ENCODE measurements at regions not wholly inside any gene's neighbourhood (a gene's known extent, or its start where the extent isn't known, plus 50 kb on each side); places are given as distances from the start of the nearest gene placed in this dataset.

DNA sequence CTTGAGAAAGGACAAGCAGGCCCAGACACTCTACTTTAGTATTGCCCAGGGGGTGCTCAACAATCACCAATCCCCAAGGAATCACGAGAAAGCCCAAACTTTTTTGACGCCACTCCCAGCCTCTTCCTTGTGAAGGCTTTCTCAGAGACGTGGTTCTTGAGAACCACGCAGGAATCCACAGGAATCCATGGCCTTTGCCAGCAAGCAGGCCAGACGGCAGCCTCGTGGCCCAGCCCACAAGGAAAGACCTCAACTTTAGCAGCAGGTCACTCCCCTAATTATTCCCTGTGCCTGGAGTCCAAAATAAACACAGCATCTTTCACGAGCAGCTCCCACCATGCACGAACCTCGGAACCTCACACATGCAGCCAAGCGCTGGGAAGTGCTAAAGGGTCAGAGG lies 104.2 kb downstream of the WT1 start:
- Histone ChIP-seq H2AFZ (no peak overlapping the region), H3K27me3 (ENCODE audit: insufficient read depth) (peaks cover 40% of the 10 kb centered on the region), H3K4me1 (ENCODE audit: insufficient read depth) (peaks cover 9% of the 10 kb centered on the region; the same call in 1 of the 2 replicates), H3K4me3 (no peak overlapping the region), H3F3A (replicated peaks; ENCODE audit: low read depth) (peaks cover 6% of the 10 kb centered on the region), H3K36me3 (ENCODE audit: insufficient read depth) (no peaks in the 10 kb centered on the region; the same call in 1 of the 2 replicates), H3K9me2 (ENCODE audit: insufficient read depth) (0 out of 2 replicates have a peak, but pooled peaks cover 3% of the 10 kb centered on the region), H4K20me1 (replicated peaks; ENCODE audit: insufficient read depth) (no peaks in the 10 kb centered on the region), H3K27ac (ENCODE audit: low read depth) (no peak overlapping the region), H3K79me2 (replicated peaks; ENCODE audit: insufficient read depth) (no peaks in the 10 kb centered on the region), H3K4me2 (no peak overlapping the region)
- ATAC-seq (no peak), DNase-seq (ENCODE audit: low spot score) (no peak)
- Mint-ChIP-seq H3K27me3 (ENCODE audit: insufficient read depth, low read depth, poor library complexity) (peaks cover 27% of the 10 kb centered on the region), H3K9me3 (peaks cover 19% of the 10 kb centered on the region), H3K36me3 (ENCODE audit: low read depth) (peaks cover 13% of the 10 kb centered on the region), H3K4me1 (peaks cover 14% of the 10 kb centered on the region), H3K27ac (no peak overlapping the region), H3K4me3 (no peak overlapping the region)
- TF ChIP-seq EZH2phosphoT487 (IDR thresholded peaks at IDR 0.05; ENCODE audit: unreplicated experiment) (no peak), NANOG (IDR thresholded peaks at IDR 0.05; ENCODE audit: borderline replicate concordance) (no peak), STAT1 (IDR thresholded peaks at IDR 0.05; ENCODE audit: unreplicated experiment) (no peak), POLR2AphosphoS5 (IDR thresholded peaks at IDR 0.05; ENCODE audit: low read depth) (no peak), ZNF331 (CRISPR knock-in tag; IDR thresholded peaks at IDR 0.05; ENCODE audit: low read depth) (no peak), CREB1 (CRISPR knock-in tag; IDR thresholded peaks at IDR 0.05; ENCODE audit: low read depth) (no peak), CTCF (conservative IDR thresholded peaks at IDR 0.05; ENCODE audit: low read depth in 2 of 2) (no peak), EZH2 (IDR thresholded peaks at IDR 0.05; ENCODE audit: low read depth, unreplicated experiment) (no peak), ETS1 (IDR thresholded peaks at IDR 0.05) (no peak), JUNB (IDR thresholded peaks at IDR 0.05; ENCODE audit: unreplicated experiment) (no peak), ZNF114 (CRISPR knock-in tag; IDR thresholded peaks at IDR 0.05) (no peak)
- TF ChIP-seq, protein P1, sequence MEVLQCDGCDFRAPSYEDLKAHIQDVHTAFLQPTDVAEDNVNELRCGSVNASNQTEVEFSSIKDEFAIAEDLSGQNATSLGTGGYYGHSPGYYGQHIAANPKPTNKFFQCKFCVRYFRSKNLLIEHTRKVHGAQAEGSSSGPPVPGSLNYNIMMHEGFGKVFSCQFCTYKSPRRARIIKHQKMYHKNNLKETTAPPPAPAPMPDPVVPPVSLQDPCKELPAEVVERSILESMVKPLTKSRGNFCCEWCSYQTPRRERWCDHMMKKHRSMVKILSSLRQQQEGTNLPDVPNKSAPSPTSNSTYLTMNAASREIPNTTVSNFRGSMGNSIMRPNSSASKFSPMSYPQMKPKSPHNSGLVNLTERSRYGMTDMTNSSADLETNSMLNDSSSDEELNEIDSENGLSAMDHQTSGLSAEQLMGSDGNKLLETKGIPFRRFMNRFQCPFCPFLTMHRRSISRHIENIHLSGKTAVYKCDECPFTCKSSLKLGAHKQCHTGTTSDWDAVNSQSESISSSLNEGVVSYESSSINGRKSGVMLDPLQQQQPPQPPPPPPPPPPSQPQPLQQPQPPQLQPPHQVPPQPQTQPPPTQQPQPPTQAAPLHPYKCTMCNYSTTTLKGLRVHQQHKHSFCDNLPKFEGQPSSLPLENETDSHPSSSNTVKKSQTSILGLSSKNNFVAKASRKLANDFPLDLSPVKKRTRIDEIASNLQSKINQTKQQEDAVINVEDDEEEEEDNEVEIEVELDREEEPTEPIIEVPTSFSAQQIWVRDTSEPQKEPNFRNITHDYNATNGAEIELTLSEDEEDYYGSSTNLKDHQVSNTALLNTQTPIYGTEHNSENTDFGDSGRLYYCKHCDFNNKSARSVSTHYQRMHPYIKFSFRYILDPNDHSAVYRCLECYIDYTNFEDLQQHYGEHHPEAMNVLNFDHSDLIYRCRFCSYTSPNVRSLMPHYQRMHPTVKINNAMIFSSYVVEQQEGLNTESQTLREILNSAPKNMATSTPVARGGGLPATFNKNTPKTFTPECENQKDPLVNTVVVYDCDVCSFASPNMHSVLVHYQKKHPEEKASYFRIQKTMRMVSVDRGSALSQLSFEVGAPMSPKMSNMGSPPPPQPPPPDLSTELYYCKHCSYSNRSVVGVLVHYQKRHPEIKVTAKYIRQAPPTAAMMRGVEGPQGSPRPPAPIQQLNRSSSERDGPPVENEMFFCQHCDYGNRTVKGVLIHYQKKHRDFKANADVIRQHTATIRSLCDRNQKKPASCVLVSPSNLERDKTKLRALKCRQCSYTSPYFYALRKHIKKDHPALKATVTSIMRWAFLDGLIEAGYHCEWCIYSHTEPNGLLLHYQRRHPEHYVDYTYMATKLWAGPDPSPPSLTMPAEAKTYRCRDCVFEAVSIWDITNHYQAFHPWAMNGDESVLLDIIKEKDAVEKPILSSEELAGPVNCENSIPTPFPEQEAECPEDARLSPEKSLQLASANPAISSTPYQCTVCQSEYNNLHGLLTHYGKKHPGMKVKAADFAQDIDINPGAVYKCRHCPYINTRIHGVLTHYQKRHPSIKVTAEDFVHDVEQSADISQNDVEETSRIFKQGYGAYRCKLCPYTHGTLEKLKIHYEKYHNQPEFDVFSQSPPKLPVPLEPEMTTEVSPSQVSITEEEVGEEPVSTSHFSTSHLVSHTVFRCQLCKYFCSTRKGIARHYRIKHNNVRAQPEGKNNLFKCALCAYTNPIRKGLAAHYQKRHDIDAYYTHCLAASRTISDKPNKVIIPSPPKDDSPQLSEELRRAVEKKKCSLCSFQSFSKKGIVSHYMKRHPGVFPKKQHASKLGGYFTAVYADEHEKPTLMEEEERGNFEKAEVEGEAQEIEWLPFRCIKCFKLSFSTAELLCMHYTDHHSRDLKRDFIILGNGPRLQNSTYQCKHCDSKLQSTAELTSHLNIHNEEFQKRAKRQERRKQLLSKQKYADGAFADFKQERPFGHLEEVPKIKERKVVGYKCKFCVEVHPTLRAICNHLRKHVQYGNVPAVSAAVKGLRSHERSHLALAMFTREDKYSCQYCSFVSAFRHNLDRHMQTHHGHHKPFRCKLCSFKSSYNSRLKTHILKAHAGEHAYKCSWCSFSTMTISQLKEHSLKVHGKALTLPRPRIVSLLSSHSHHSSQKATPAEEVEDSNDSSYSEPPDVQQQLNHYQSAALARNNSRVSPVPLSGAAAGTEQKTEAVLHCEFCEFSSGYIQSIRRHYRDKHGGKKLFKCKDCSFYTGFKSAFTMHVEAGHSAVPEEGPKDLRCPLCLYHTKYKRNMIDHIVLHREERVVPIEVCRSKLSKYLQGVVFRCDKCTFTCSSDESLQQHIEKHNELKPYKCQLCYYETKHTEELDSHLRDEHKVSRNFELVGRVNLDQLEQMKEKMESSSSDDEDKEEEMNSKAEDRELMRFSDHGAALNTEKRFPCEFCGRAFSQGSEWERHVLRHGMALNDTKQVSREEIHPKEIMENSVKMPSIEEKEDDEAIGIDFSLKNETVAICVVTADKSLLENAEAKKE (CRISPR knock-in tag; IDR thresholded peaks at IDR 0.05): no peak
- TF ChIP-seq, protein P2, sequence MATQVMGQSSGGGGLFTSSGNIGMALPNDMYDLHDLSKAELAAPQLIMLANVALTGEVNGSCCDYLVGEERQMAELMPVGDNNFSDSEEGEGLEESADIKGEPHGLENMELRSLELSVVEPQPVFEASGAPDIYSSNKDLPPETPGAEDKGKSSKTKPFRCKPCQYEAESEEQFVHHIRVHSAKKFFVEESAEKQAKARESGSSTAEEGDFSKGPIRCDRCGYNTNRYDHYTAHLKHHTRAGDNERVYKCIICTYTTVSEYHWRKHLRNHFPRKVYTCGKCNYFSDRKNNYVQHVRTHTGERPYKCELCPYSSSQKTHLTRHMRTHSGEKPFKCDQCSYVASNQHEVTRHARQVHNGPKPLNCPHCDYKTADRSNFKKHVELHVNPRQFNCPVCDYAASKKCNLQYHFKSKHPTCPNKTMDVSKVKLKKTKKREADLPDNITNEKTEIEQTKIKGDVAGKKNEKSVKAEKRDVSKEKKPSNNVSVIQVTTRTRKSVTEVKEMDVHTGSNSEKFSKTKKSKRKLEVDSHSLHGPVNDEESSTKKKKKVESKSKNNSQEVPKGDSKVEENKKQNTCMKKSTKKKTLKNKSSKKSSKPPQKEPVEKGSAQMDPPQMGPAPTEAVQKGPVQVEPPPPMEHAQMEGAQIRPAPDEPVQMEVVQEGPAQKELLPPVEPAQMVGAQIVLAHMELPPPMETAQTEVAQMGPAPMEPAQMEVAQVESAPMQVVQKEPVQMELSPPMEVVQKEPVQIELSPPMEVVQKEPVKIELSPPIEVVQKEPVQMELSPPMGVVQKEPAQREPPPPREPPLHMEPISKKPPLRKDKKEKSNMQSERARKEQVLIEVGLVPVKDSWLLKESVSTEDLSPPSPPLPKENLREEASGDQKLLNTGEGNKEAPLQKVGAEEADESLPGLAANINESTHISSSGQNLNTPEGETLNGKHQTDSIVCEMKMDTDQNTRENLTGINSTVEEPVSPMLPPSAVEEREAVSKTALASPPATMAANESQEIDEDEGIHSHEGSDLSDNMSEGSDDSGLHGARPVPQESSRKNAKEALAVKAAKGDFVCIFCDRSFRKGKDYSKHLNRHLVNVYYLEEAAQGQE (IDR thresholded peaks at IDR 0.05; ENCODE audit: unreplicated experiment): no peak

All from GM23338 (cell line).